ENCODE measurements at regions not wholly inside any gene's neighbourhood (a gene's known extent, or its start where the extent isn't known, plus 50 kb on each side); places are given as distances from the start of the nearest gene placed in this dataset.
A peak's percentile ranks its signal among the peaks of the same experiment; 100 is the strongest.

GRCh38 chr1:55713516-55713915 is 498.4 kb upstream of the USP24 start:
- ChIA-PET POLR2A (no interaction called here), CTCF (interaction anchor here (1.4 kb wide), 1 partner anchor 10 kb away, joined by 3 read pairs; no protein-coding TSS in a partner anchor)
- no peak overlapping the region for H3K27ac ChIP-seq (ENCODE audit: insufficient read depth in 1 of 2, low read depth in 1 of 2, low read length in 2 of 2, poor library complexity in 1 of 2, severe bottlenecking in 2 of 2)
- H3K4me1 ChIP-seq (ENCODE audit: control extremely low read depth in 1 of 4, control insufficient read depth in 4 of 4, insufficient read depth in 4 of 4, low read length in 3 of 4), result no peaks in the 10 kb centered on the region
- H3K4me3 ChIP-seq (ENCODE audit: control insufficient read depth in 1 of 7, extremely low read depth in 1 of 7, insufficient read depth in 4 of 7, low read depth in 2 of 7, low read length in 6 of 7), result no peak overlapping the region
- H3K27me3 ChIP-seq (replicated peaks in 2 of 5; ENCODE audit: control insufficient read depth in 4 of 5, insufficient read depth in 5 of 5, low read length in 4 of 5), result peaks cover 0 to 8% (median 0%) of the 10 kb centered on the region in 5 experiments
- DNase-seq, result no peak
- no peaks in the 10 kb centered on the region for H3K36me3 ChIP-seq (ENCODE audit: control insufficient read depth in 4 of 4, insufficient read depth in 4 of 4, low read length in 3 of 4)
- WGBS (ENCODE audit: insufficient coverage), result 95% methylated on average over 4 of the region's 5 CpGs
- peaks cover 0 to 1% (median 0%) of the 10 kb centered on the region in 5 experiments for H3K9me3 ChIP-seq (ENCODE audit: control extremely low read depth in 1 of 5, control insufficient read depth in 4 of 5, insufficient read depth in 2 of 5, low read depth in 1 of 5, low read length in 4 of 5)

- WGBS (ENCODE audit: insufficient coverage), result 86% methylated on average over 3 of the region's 6 CpGs
- no peaks in the 10 kb centered on the region for H3K4me1 ChIP-seq (ENCODE audit: control extremely low read depth in 1 of 4, control insufficient read depth in 4 of 4, insufficient read depth in 4 of 4, low read length in 3 of 4)
- ChIA-PET POLR2A (no interaction called here), CTCF (interaction anchor here (1.3 to 1.4 kb wide), 2 partner anchors 8 to 10 kb away, joined by 3 read pairs; no protein-coding TSS in a partner anchor)
- no peak overlapping the region for H3K27ac ChIP-seq (ENCODE audit: insufficient read depth in 1 of 2, low read depth in 1 of 2, low read length in 2 of 2, poor library complexity in 1 of 2, severe bottlenecking in 2 of 2)
- H3K9me3 ChIP-seq (ENCODE audit: control extremely low read depth in 1 of 5, control insufficient read depth in 4 of 5, insufficient read depth in 2 of 5, low read depth in 1 of 5, low read length in 4 of 5), result peaks cover 0 to 1% (median 0%) of the 10 kb centered on the region in 5 experiments
- H3K4me3 ChIP-seq (ENCODE audit: control insufficient read depth in 1 of 7, extremely low read depth in 1 of 7, insufficient read depth in 4 of 7, low read depth in 2 of 7, low read length in 6 of 7), result no peak overlapping the region
- H3K27me3 ChIP-seq (replicated peaks in 2 of 5; ENCODE audit: control insufficient read depth in 4 of 5, insufficient read depth in 5 of 5, low read length in 4 of 5), result peaks cover 0 to 6% (median 0%) of the 10 kb centered on the region in 5 experiments
- no peaks in the 10 kb centered on the region for H3K36me3 ChIP-seq (ENCODE audit: control insufficient read depth in 4 of 4, insufficient read depth in 4 of 4, low read length in 3 of 4)
- DNase-seq, result no peak
Measured at GRCh38 chr1:55712148-55712547, 497.0 kb upstream of the USP24 start.

GRCh38 chr1:55708781-55709180 is 493.6 kb upstream of the USP24 start:
- no peak for DNase-seq
- Histone ChIP-seq H3K36me3 (ENCODE audit: control insufficient read depth in 4 of 4, insufficient read depth in 4 of 4, low read length in 3 of 4) (no peaks in the 10 kb centered on the region), H3K9me3 (ENCODE audit: control extremely low read depth in 1 of 5, control insufficient read depth in 4 of 5, insufficient read depth in 2 of 5, low read depth in 1 of 5, low read length in 4 of 5) (peaks cover 0 to 1% (median 0%) of the 10 kb centered on the region in 5 experiments), H3K4me3 (ENCODE audit: control insufficient read depth in 1 of 7, extremely low read depth in 1 of 7, insufficient read depth in 4 of 7, low read depth in 2 of 7, low read length in 6 of 7) (no peak overlapping the region), H3K27me3 (replicated peaks in 2 of 5; ENCODE audit: control insufficient read depth in 4 of 5, insufficient read depth in 5 of 5, low read length in 4 of 5) (peaks cover 0 to 4% (median 0%) of the 10 kb centered on the region in 5 experiments), H3K27ac (ENCODE audit: insufficient read depth in 1 of 2, low read depth in 1 of 2, low read length in 2 of 2, poor library complexity in 1 of 2, severe bottlenecking in 2 of 2) (no peak overlapping the region), H3K4me1 (ENCODE audit: control extremely low read depth in 1 of 4, control insufficient read depth in 4 of 4, insufficient read depth in 4 of 4, low read length in 3 of 4) (peaks cover 0 to 6% (median 0%) of the 10 kb centered on the region in 4 experiments)
- ChIA-PET CTCF (no interaction called here), POLR2A (no interaction called here)
- no CpG with 5 or more reads among the region's 3 CpGs for WGBS (ENCODE audit: insufficient coverage)

- 80% methylated on average over 1 of the region's 2 CpGs for WGBS (ENCODE audit: insufficient coverage)
- Histone ChIP-seq H3K36me3 (ENCODE audit: control insufficient read depth in 4 of 4, insufficient read depth in 4 of 4, low read length in 3 of 4) (no peaks in the 10 kb centered on the region), H3K27me3 (replicated peaks in 2 of 5; ENCODE audit: control insufficient read depth in 4 of 5, insufficient read depth in 5 of 5, low read length in 4 of 5) (peaks cover 0 to 4% (median 0%) of the 10 kb centered on the region in 5 experiments), H3K27ac (ENCODE audit: insufficient read depth in 1 of 2, low read depth in 1 of 2, low read length in 2 of 2, poor library complexity in 1 of 2, severe bottlenecking in 2 of 2) (no peak overlapping the region), H3K4me3 (ENCODE audit: control insufficient read depth in 1 of 7, extremely low read depth in 1 of 7, insufficient read depth in 4 of 7, low read depth in 2 of 7, low read length in 6 of 7) (no peak overlapping the region), H3K9me3 (ENCODE audit: control extremely low read depth in 1 of 5, control insufficient read depth in 4 of 5, insufficient read depth in 2 of 5, low read depth in 1 of 5, low read length in 4 of 5) (peaks cover 0 to 1% (median 0%) of the 10 kb centered on the region in 5 experiments), H3K4me1 (ENCODE audit: control extremely low read depth in 1 of 4, control insufficient read depth in 4 of 4, insufficient read depth in 4 of 4, low read length in 3 of 4) (peaks cover 0 to 6% (median 0%) of the 10 kb centered on the region in 4 experiments)
- DNase-seq, result no peak
- ChIA-PET POLR2A (no interaction called here), CTCF (no interaction called here)
Measured at GRCh38 chr1:55707846-55708245, 492.7 kb upstream of the USP24 start.

- H3K27ac ChIP-seq (ENCODE audit: insufficient read depth in 1 of 2, low read depth in 1 of 2, low read length in 2 of 2, poor library complexity in 1 of 2, severe bottlenecking in 2 of 2), result no peak overlapping the region
- H3K4me3 ChIP-seq (ENCODE audit: control insufficient read depth in 1 of 7, extremely low read depth in 1 of 7, insufficient read depth in 4 of 7, low read depth in 2 of 7, low read length in 6 of 7), result no peak overlapping the region
- peaks cover 0 to 6% (median 0%) of the 10 kb centered on the region in 4 experiments for H3K4me1 ChIP-seq (ENCODE audit: control extremely low read depth in 1 of 4, control insufficient read depth in 4 of 4, insufficient read depth in 4 of 4, low read length in 3 of 4)
- ChIA-PET CTCF (no interaction called here), POLR2A (no interaction called here)
- no peak for DNase-seq
- H3K36me3 ChIP-seq (ENCODE audit: control insufficient read depth in 4 of 4, insufficient read depth in 4 of 4, low read length in 3 of 4), result no peaks in the 10 kb centered on the region
- peaks cover 0 to 4% (median 0%) of the 10 kb centered on the region in 5 experiments for H3K27me3 ChIP-seq (replicated peaks in 2 of 5; ENCODE audit: control insufficient read depth in 4 of 5, insufficient read depth in 5 of 5, low read length in 4 of 5)
- H3K9me3 ChIP-seq (ENCODE audit: control extremely low read depth in 1 of 5, control insufficient read depth in 4 of 5, insufficient read depth in 2 of 5, low read depth in 1 of 5, low read length in 4 of 5), result no peaks in the 10 kb centered on the region
Measured at GRCh38 chr1:55707196-55707595, 492.0 kb upstream of the USP24 start.

- Histone ChIP-seq H3K4me3 (ENCODE audit: control insufficient read depth in 1 of 7, extremely low read depth in 1 of 7, insufficient read depth in 4 of 7, low read depth in 2 of 7, low read length in 6 of 7) (no peak overlapping the region), H3K9me3 (ENCODE audit: control extremely low read depth in 1 of 5, control insufficient read depth in 4 of 5, insufficient read depth in 2 of 5, low read depth in 1 of 5, low read length in 4 of 5) (no peaks in the 10 kb centered on the region), H3K4me1 (ENCODE audit: control extremely low read depth in 1 of 4, control insufficient read depth in 4 of 4, insufficient read depth in 4 of 4, low read length in 3 of 4) (peaks cover 0 to 6% (median 0%) of the 10 kb centered on the region in 4 experiments), H3K27me3 (replicated peaks in 2 of 5; ENCODE audit: control insufficient read depth in 4 of 5, insufficient read depth in 5 of 5, low read length in 4 of 5) (peaks cover 0 to 4% (median 0%) of the 10 kb centered on the region in 5 experiments), H3K27ac (ENCODE audit: insufficient read depth in 1 of 2, low read depth in 1 of 2, low read length in 2 of 2, poor library complexity in 1 of 2, severe bottlenecking in 2 of 2) (no peak overlapping the region), H3K36me3 (ENCODE audit: control insufficient read depth in 4 of 4, insufficient read depth in 4 of 4, low read length in 3 of 4) (no peaks in the 10 kb centered on the region)
- CTCF ChIA-PET, result no interaction called here
- no CpG with 5 or more reads among the region's 1 CpG for WGBS (ENCODE audit: insufficient coverage)
- POLR2A ChIA-PET, result no interaction called here
- peak; percentile 10 to 73 (median 65) for DNase-seq
Measured at GRCh38 chr1:55706397-55706796, 491.2 kb upstream of the USP24 start.

GRCh38 chr1:55703726-55704363 is 488.7 kb upstream of the USP24 start:
- 100% methylated on average over 7 of the region's 8 CpGs for WGBS (ENCODE audit: insufficient coverage)
- DNase-seq, result no peak
- no peak overlapping the region for H3K27ac ChIP-seq (ENCODE audit: insufficient read depth in 1 of 2, low read depth in 1 of 2, low read length in 2 of 2, poor library complexity in 1 of 2, severe bottlenecking in 2 of 2)

More at GRCh38 chr1:55703726-55704363, 488.7 kb upstream of the USP24 start:
- peaks cover 0 to 6% (median 0%) of the 10 kb centered on the region in 4 experiments for H3K4me1 ChIP-seq (ENCODE audit: control extremely low read depth in 1 of 4, control insufficient read depth in 4 of 4, insufficient read depth in 4 of 4, low read length in 3 of 4)
- POLR2A ChIA-PET, result no interaction called here
- no peaks in the 10 kb centered on the region for H3K9me3 ChIP-seq (ENCODE audit: control extremely low read depth in 1 of 5, control insufficient read depth in 4 of 5, insufficient read depth in 2 of 5, low read depth in 1 of 5, low read length in 4 of 5)
- H3K27me3 ChIP-seq (replicated peaks in 2 of 5; ENCODE audit: control insufficient read depth in 4 of 5, insufficient read depth in 5 of 5, low read length in 4 of 5), result no peaks in the 10 kb centered on the region
- H3K4me3 ChIP-seq (ENCODE audit: control insufficient read depth in 1 of 7, extremely low read depth in 1 of 7, insufficient read depth in 4 of 7, low read depth in 2 of 7, low read length in 6 of 7), result no peak overlapping the region
- no peaks in the 10 kb centered on the region for H3K36me3 ChIP-seq (ENCODE audit: control insufficient read depth in 4 of 4, insufficient read depth in 4 of 4, low read length in 3 of 4)
- CTCF ChIA-PET, result interaction anchor here (1.5 to 1.8 kb wide), 2 partner anchors 8 to 9 kb away, joined by 3 to 4 read pairs; no protein-coding TSS in a partner anchor

Data from common myeloid progenitor, CD34-positive (primary cell).